A549 (cell line): ENCODE measurements at regions not wholly inside any gene's neighbourhood (a gene's known extent, or its start where the extent isn't known, plus 50 kb on each side); places are given as distances from the start of the nearest gene placed in this dataset.

Experiments used
- ATAC-seq, 2 experiments: fragments of 200-7000 bp in 1 of 2; fragments of >200 bp in 1 of 2; cut with Nextera tagmentation in 1 of 2; cut with Tn5 transposase in 1 of 2; 3 replicates each; pipeline versions ENCODE4 v1.8.0 to v1.9.1; 2018 to 2020; ENCODE audit warnings: mild to moderate bottlenecking in 1 of 2, moderate library complexity in 1 of 2
- CTCF ChIA-PET: fragments of 300-600 bp; sonication (Branson Sonifier 250); formaldehyde crosslinking; extraction: SDS; loops from one replicate; lab custom pipeline; 2021; ENCODE audit warnings: antibody characterized with exemption, inconsistent platforms; lab: Yijun Ruan, JAX
- POLR2A ChIA-PET: fragments of 350-600 bp; formaldehyde crosslinking; extraction: SDS; loops from one replicate; lab custom pipeline; 2021; ENCODE audit warnings: antibody characterized with exemption, inconsistent platforms; lab: Yijun Ruan, JAX
- DNase-seq, 2 experiments: peaks; one replicate each; pipeline versions ENCODE4 v3.0.0 to v3.0.0-alpha.2; 2011 to 2016; ENCODE audit warnings: low read depth in 1 of 2, low spot score in 1 of 2
- FAIRE-seq: peaks from 2 replicates; lab custom pipeline; 2011; peaks lifted over from hg19 to GRCh38; lab: Jason Lieb, UNC
- H3K27ac ChIP-seq, 2 experiments: fragments of >200 bp; sonication (Bioruptor Twin); formaldehyde crosslinking; 3 replicates each; pipeline ENCODE4 v1.5.1; 2016 to 2017
- H3K4me1 ChIP-seq: fragments of >200 bp; sonication (Bioruptor Twin); formaldehyde crosslinking; 3 replicates; pipeline ENCODE4 v1.6.1; 2016
- H3K4me2 ChIP-seq: fragments of >200 bp; sonication (Bioruptor Twin); formaldehyde crosslinking; 3 replicates; pipeline ENCODE4 v1.6.1; 2016
- H3K4me3 ChIP-seq: fragments of >200 bp; sonication (Bioruptor Twin); formaldehyde crosslinking; 3 replicates; pipeline ENCODE4 v1.5.1; 2016
- H3K9me3 ChIP-seq: fragments of >200 bp; sonication (Bioruptor Twin); formaldehyde crosslinking; 3 replicates; pipeline ENCODE4 v1.6.1; 2016
- BHLHE40 ChIP-seq: IDR thresholded peaks from 2 replicates; pipeline ENCODE4 v1.6.1; 2012; ENCODE audit warnings: low read depth, low read length, inconsistent platforms
- CHD4 ChIP-seq: fragments of 200-600 bp; sonication (generic); IDR thresholded peaks from 2 replicates; pipeline ENCODE4 v1.6.1; 2016; ENCODE audit warnings: antibody characterized with exemption, mild to moderate bottlenecking, borderline replicate concordance
- HDAC2 ChIP-seq: fragments of 200-600 bp; sonication (generic); IDR thresholded peaks from 2 replicates; pipeline ENCODE4 v1.6.1; 2016
- HEYL ChIP-seq: fragments of 250-450 bp; sonication (Bioruptor Pico); IDR thresholded peaks from 2 replicates; pipeline ENCODE4 v1.8.0; 2021; ENCODE audit warnings: mild to moderate bottlenecking, moderate library complexity
- HOXB5 ChIP-seq: fragments of 250-450 bp; sonication (Bioruptor Pico); IDR thresholded peaks from 2 replicates; pipeline ENCODE4 v1.5.0; 2020; ENCODE audit warnings: mild to moderate bottlenecking, moderate library complexity
- MAZ ChIP-seq: fragments of 150-350 bp; IDR thresholded peaks from 2 replicates; pipeline ENCODE4 v1.6.1; 2014; ENCODE audit warnings: antibody characterized with exemption, low read depth, low read length, borderline replicate concordance
- MYC ChIP-seq: IDR thresholded peaks from 2 replicates; pipeline ENCODE4 v1.6.1; 2012; ENCODE audit warnings: mild to moderate bottlenecking, inconsistent platforms, low read length, improper control_type of control experiment, borderline replicate concordance
- NFE2L2 ChIP-seq: fragments of 150-350 bp; conservative IDR thresholded peaks from 2 replicates; pipeline ENCODE4 v1.6.1; 2014; ENCODE audit warnings: low read length
- NPAS2 ChIP-seq: fragments of 250-450 bp; sonication (Bioruptor Pico); IDR thresholded peaks from 2 replicates; pipeline ENCODE4 v1.8.0; 2022; ENCODE audit warnings: mild to moderate bottlenecking, moderate library complexity, borderline replicate concordance
- PHF8 ChIP-seq: fragments of 200-600 bp; sonication (generic); IDR thresholded peaks from 2 replicates; pipeline ENCODE4 v1.6.1; 2016; ENCODE audit warnings: low read depth, mild to moderate bottlenecking, antibody characterized with exemption, moderate library complexity, borderline replicate concordance
- POLR2AphosphoS2 ChIP-seq: conservative IDR thresholded peaks from 2 replicates; pipeline ENCODE4 v1.6.1; 2012; ENCODE audit warnings: low read length, improper control_type of control experiment, inconsistent platforms
- RAD21 ChIP-seq, 2 experiments: fragments of >200 bp in 1 of 2; sonication (Bioruptor Twin) in 1 of 2; formaldehyde crosslinking in 1 of 2; IDR thresholded peaks in 1 of 2; conservative IDR thresholded peaks in 1 of 2; 2 replicates in 1 of 2; 3 replicates in 1 of 2; pipeline ENCODE4 v1.6.1; 2012 to 2018; ENCODE audit warnings: inconsistent platforms in 1 of 2
- RARB ChIP-seq: fragments of 250-450 bp; sonication (Bioruptor Pico); IDR thresholded peaks from 2 replicates; pipeline ENCODE4 v1.8.0; 2021; ENCODE audit warnings: mild to moderate bottlenecking, moderate library complexity
- RFX5 ChIP-seq: fragments of 450-650 bp; IDR thresholded peaks from 2 replicates; pipeline ENCODE4 v1.7.1; 2014; ENCODE audit warnings: antibody characterized with exemption, mild to moderate bottlenecking, moderate library complexity
- SREBF2 ChIP-seq: fragments of 450-650 bp; IDR thresholded peaks from 2 replicates; pipeline ENCODE4 v1.6.1; 2014; ENCODE audit warnings: mild to moderate bottlenecking, moderate library complexity
- TFCP2L1 ChIP-seq: fragments of 250-450 bp; sonication (Bioruptor Pico); IDR thresholded peaks from 2 replicates; pipeline ENCODE4 v1.5.0; 2021; ENCODE audit warnings: mild to moderate bottlenecking
- TP53 ChIP-seq: fragments of 250-450 bp; sonication (Bioruptor Pico); IDR thresholded peaks from 2 replicates; pipeline ENCODE4 v1.5.0; 2021; ENCODE audit warnings: mild to moderate bottlenecking, moderate library complexity
- ZC3H11A ChIP-seq: fragments of 450-650 bp; IDR thresholded peaks from 2 replicates; pipeline ENCODE4 v1.6.1; 2014; ENCODE audit warnings: antibody characterized with exemption, mild to moderate bottlenecking
- ZSCAN20 ChIP-seq: fragments of 250-450 bp; sonication (Bioruptor Pico); IDR thresholded peaks from 2 replicates; pipeline ENCODE4 v1.8.0; 2022; ENCODE audit warnings: mild to moderate bottlenecking, moderate library complexity
- WGBS: methylation state at CpG from one replicate; pipeline ENCODE4 v1.1.6; 2017; ENCODE audit errors: missing lambda C conversion rate; 5-methylcytosine and 5-hydroxymethylcytosine counted together
- TF ChIP-seq, protein P1 (sequence below): fragments of 450-650 bp; IDR thresholded peaks from 2 replicates; pipeline ENCODE4 v1.6.1; 2014; ENCODE audit warnings: antibody characterized with exemption
- TF ChIP-seq, protein P2 (sequence below): IDR thresholded peaks from 2 replicates; pipeline ENCODE4 v1.6.1; 2012
- TF ChIP-seq, protein P3 (sequence below): fragments of >200 bp; sonication (Bioruptor Twin); formaldehyde crosslinking; IDR thresholded peaks from 3 replicates; pipeline ENCODE4 v1.6.1; 2016
- TF ChIP-seq, protein P4 (sequence below): IDR thresholded peaks from 2 replicates; pipeline ENCODE4 v1.6.1; 2012; ENCODE audit warnings: low read depth, borderline replicate concordance
- TF ChIP-seq, protein P5 (sequence below): fragments of 250-450 bp; sonication (Bioruptor Pico); IDR thresholded peaks from 2 replicates; pipeline ENCODE4 v1.5.0; 2021; ENCODE audit warnings: mild to moderate bottlenecking, moderate library complexity, borderline replicate concordance

DNA sequence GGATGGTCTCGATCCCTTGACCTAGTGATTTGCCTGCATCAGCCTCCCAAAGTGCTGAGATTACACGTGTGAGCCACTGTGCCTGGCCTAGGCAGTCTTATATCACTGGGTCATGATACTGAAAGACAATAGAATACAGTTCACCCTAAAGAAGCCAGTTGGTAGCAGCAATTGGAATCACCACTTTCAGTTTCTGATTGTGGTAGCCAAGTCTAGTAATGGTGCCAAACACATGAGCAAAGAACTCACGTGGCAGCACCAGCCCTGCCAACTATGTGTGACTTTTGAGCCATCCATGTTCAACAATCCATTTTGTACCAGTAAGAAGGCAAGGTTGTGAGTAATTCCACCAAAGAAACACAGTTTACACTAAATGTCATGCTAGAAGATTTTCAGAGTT, 548.4 kb downstream of the KLHL13 start:
- no peak for FAIRE-seq

DNA sequence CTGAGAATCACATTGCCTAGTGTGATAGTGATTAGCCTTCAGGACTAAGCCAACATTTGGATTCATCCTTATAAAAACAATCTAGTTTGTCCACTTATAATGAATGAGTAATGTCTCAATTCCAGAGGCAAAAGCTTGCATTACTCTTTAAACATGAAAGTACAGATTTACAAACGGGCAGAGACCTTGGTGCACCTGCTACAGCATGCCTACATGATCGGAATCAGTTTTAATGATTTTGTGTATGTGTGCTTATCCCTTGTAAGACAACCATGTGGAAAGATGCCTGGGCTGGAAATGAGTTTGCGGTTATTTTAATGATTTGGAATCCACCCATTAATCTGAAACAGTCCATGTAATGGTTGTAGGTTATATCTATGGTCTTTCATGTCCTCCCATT, 572.7 kb downstream of the KLHL13 start:
- Histone ChIP-seq H3K27ac (no peak overlapping the region), H3K4me3 (no peak overlapping the region), H3K4me1 (no peaks in the 10 kb centered on the region), H3K4me2 (no peak overlapping the region), H3K9me3 (no peaks in the 10 kb centered on the region)
- ChIA-PET CTCF (no interaction called here), POLR2A (no interaction called here)
- TF ChIP-seq ZSCAN20 (CRISPR knock-in tag) = no peak
- TF ChIP-seq NPAS2 = no peak
- TF ChIP-seq NFE2L2 = no peak
- no peak for TF ChIP-seq ZC3H11A
- TF ChIP-seq, protein P1, sequence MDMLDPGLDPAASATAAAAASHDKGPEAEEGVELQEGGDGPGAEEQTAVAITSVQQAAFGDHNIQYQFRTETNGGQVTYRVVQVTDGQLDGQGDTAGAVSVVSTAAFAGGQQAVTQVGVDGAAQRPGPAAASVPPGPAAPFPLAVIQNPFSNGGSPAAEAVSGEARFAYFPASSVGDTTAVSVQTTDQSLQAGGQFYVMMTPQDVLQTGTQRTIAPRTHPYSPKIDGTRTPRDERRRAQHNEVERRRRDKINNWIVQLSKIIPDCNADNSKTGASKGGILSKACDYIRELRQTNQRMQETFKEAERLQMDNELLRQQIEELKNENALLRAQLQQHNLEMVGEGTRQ = no peak
- FAIRE-seq (peak; percentile 82), DNase-seq (no peak), ATAC-seq (no peak)
- WGBS = 2% methylated on average over 3 of the region's 3 CpGs

More for the DNA sequence above, 548.4 kb downstream of the KLHL13 start:
- TF ChIP-seq MYC (no peak), RARB (CRISPR knock-in tag) (no peak), HDAC2 (no peak), TP53 (CRISPR knock-in tag) (no peak), RAD21 (conservative IDR thresholded peaks at IDR 0.05 in 1 of 2, IDR thresholded peaks at IDR 0.05 in 1 of 2) (no peak), TFCP2L1 (CRISPR knock-in tag) (no peak), MAZ (no peak), HOXB5 (no peak), PHF8 (no peak), SREBF2 (no peak), POLR2AphosphoS2 (no peak), RFX5 (no peak), HEYL (CRISPR knock-in tag) (no peak), CHD4 (no peak), BHLHE40 (no peak)
- TF ChIP-seq, protein P2, sequence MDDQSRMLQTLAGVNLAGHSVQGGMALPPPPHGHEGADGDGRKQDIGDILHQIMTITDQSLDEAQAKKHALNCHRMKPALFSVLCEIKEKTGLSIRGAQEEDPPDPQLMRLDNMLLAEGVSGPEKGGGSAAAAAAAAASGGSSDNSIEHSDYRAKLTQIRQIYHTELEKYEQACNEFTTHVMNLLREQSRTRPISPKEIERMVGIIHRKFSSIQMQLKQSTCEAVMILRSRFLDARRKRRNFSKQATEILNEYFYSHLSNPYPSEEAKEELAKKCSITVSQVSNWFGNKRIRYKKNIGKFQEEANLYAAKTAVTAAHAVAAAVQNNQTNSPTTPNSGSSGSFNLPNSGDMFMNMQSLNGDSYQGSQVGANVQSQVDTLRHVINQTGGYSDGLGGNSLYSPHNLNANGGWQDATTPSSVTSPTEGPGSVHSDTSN = no peak
- TF ChIP-seq, protein P3, sequence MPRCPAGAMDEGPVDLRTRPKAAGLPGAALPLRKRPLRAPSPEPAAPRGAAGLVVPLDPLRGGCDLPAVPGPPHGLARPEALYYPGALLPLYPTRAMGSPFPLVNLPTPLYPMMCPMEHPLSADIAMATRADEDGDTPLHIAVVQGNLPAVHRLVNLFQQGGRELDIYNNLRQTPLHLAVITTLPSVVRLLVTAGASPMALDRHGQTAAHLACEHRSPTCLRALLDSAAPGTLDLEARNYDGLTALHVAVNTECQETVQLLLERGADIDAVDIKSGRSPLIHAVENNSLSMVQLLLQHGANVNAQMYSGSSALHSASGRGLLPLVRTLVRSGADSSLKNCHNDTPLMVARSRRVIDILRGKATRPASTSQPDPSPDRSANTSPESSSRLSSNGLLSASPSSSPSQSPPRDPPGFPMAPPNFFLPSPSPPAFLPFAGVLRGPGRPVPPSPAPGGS = no peak
- TF ChIP-seq, protein P4, sequence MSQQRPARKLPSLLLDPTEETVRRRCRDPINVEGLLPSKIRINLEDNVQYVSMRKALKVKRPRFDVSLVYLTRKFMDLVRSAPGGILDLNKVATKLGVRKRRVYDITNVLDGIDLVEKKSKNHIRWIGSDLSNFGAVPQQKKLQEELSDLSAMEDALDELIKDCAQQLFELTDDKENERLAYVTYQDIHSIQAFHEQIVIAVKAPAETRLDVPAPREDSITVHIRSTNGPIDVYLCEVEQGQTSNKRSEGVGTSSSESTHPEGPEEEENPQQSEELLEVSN = no peak
- TF ChIP-seq, protein P5, sequence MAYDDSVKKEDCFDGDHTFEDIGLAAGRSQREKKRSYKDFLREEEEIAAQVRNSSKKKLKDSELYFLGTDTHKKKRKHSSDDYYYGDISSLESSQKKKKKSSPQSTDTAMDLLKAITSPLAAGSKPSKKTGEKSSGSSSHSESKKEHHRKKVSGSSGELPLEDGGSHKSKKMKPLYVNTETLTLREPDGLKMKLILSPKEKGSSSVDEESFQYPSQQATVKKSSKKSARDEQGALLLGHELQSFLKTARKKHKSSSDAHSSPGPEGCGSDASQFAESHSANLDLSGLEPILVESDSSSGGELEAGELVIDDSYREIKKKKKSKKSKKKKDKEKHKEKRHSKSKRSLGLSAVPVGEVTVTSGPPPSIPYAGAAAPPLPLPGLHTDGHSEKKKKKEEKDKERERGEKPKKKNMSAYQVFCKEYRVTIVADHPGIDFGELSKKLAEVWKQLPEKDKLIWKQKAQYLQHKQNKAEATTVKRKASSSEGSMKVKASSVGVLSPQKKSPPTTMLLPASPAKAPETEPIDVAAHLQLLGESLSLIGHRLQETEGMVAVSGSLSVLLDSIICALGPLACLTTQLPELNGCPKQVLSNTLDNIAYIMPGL (CRISPR knock-in tag) = no peak
- ATAC-seq (no peak), DNase-seq (no peak)
- 0% methylated on average over 3 of the region's 3 CpGs for WGBS
- H3K4me2 ChIP-seq = no peak overlapping the region
- H3K4me1 ChIP-seq = no peaks in the 10 kb centered on the region
- H3K4me3 ChIP-seq = no peak overlapping the region
- H3K9me3 ChIP-seq = no peaks in the 10 kb centered on the region
- no peak overlapping the region for H3K27ac ChIP-seq
- ChIA-PET POLR2A (no interaction called here), CTCF (no interaction called here)
